Stimulated activated CD4-positive, alpha-beta T cell treated with anti-CD3 and anti-CD28 coated beads, Interleukin-1b, Interleukin-23, amount 100 ng/mL, for 48 hours (primary cell): ENCODE measurements at regions not wholly inside any gene's neighbourhood (a gene's known extent, or its start where the extent isn't known, plus 50 kb on each side); places are given as distances from the start of the nearest gene placed in this dataset.

Experiments used
- DNase-seq: peaks from one replicate; pipeline ENCODE4 v3.0.0-alpha.2; 2020

DNA sequence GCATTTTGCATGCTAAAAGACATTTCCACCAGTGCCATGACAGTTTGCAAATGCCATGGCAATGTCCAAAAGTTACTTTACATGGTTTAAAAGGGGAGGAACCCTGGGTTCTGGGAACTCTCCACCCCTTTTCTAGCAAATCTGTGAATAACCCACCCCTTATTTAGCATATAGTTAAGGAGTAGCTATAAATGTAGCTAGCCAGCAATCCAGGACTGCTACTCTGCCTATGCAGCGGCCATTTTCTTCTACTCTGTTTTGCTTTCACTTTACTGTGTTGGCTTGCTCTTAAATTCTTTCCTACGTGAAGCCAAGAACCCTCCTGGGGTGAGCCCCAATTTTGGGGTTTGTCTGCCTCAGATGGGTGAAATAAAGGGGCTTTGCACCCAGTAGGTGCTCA, 141.0 kb downstream of the PTPN11 start:
- no peak for DNase-seq

DNA sequence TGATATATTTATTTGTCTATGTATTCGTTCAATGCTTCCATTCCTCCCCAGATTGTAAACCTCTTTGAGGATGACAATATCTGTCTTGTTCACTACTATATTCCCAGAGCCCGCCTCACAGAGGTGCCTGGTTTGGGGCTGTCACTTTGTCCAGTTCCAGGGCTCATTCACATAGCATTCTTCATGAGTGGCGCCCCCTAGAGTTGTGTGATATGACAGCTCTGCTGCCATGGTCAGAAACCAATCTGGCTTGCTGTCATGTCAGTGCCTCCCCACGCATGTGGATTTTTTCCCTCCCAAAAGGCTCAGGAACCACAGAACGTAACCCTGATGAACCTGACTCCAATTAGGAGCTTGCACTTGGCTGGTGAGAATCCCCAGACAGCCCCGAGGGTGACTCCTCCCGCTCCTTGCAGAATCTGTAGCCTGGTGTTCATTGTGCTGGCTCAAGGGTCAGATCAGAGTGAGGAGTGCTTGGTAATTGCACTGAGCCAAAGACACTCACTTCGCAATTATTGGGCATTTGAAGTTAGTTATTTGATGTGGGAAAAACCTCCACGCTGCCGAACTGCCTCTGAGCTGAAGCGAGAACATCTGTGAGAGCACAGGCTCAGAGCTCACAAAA, 145.5 kb downstream of the PTPN11 start:
- DNase-seq, result no peak

DNA sequence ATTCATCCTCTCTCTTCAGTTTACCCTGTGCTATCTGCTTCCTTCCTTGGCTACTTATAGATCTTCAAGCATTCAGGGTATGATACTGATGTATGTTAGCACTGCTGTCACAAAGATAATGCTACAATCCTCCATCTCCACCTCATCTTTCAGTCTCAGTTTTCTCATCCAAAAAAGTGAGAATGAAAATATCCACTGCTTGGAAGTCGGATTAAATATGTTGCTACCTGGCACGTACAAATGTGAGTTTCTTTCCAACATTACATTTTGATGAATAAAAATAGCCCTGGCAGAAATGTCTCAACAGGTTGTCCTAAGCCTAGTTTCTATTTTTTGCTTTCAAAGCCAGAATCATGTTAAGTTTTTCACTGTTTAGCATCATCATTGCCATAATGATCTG, 149.9 kb downstream of the PTPN11 start:
- no peak for DNase-seq

DNA sequence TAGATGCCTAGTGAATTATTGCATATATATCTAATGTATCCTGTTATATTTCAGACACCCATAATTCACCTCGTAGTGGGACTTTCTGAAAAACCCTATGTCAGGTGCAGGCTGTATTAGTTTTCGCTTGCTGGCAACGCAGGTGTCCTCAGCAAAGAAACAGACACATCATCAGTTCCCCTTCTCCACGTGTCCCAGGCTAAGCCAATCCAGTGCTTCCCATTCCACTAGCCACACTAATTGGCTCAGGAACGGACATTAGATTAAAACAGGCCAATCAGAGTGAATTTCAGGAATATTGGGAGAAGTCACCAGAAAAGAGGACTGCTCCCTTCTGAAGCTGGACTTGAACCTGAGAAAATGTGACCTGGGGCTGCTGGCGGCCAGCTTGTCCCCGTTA, 151.3 kb downstream of the PTPN11 start:
- DNase-seq, result no peak

DNA sequence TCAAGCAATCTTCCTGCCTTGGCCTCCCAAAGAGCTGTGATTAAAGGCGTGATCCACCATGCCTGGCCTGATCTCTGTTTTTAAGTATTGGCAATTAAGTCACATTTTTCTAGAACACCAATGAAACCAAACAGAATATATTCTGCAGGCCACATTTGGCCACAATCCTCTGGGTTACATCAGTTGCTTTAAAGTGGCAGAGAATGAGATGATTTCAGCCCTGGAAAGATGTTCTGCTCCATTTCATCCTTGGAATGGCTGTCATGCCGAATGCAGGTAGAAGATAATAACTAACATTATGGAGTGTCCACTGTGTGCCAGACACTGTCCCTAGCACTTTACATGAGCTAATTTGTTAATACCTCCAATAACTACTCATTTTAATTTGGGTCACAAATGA, 154.4 kb downstream of the PTPN11 start:
- no peak for DNase-seq

DNA sequence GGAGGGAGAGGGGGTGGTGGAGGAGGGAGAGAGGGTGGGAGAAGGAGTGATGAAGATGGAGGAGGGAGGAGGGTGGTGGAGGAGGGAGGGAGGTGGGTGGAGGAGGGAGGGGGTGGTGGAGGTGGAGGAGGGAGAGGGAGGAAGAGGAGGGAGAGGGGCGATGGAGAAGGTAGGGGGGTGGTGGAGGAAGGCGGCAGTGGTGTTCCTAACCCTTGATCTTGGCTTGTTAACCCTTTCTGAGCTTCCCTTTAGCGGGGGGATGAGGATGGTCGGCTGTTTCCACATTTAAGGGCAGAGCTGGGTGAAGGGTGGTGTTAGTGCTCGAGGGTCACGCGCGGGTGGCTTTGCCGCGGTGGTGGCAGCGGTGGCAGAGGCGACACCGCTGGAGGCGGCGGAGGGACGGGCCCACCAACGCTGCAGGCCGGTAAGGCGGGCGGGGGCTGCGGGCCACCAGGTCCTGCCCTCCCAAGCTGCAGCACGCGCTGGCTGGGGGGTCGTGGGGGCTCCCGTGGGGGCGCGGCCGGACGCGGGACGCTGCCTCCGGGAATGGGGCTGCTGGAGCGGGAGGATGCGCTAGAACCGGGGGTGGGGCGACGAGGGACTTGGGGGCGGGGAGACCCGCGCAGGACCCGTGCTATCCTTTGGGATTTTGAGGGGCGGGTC, 156.3 kb downstream of the PTPN11 start:
- no peak for DNase-seq

DNA sequence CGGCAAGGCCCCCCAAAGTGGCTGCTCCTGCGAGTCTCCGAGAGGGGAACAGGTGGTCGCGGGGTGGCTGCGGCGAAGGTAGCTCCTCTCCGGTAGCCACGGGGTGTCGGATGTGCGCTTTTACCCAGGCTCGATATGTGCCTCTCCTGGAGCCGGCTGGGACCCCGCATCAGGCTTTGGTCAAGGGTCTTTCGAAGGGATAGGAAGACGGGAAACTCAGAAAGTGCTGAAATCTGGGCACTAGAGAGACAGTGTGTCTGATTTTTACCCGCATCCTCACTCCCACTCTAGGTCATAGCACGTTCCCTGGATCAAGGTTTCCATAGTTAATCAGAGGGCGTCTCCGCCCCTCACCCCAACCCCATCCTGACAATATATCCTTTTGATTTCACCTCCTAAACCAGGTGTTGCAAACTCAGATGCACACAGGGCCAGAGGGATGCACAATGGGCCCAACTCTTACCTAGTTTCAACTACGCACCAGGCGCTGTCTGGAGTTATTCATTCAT, 156.9 kb downstream of the PTPN11 start:
- DNase-seq, result no peak

DNA sequence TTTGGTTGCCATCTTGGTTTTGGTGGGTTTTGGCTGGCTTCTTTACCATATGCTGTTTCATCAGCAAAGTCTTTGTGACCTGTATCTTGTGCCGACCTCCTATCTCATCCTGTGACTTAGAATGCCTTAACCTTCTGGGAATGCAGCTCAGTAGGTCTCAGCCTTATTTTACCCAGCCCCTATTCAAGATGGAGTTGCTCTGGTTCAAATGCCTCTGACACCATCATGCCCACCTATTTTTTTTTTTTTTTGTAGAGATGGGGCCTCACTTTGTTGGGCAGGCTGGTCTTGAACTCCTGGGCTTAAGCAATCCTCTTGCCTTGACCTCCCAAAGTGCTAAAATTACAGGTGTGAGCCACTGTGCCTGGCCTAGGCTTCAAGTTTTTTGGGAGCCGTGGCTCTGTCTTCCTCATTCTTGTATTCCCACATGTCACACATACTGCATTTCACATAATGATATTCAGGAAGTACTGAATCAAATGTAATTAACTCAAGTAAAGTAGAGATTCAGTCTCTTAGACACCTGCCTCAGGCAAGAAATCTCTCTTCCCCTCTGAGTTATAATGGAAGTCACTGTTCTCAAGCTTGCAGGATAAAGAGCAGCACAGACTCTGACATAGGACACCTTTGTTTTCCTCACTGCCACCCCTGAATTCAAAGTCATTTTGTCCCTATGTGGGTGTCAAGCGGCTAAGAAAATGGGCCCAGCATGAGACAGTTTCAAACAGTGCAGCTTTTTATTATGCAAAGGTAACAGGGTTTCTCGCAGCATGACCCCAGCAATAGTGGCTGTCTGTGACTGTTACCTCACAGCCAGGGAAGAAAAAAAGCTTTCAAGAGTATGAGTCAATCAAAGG, 159.0 kb downstream of the PTPN11 start:
- no peak for DNase-seq

DNA sequence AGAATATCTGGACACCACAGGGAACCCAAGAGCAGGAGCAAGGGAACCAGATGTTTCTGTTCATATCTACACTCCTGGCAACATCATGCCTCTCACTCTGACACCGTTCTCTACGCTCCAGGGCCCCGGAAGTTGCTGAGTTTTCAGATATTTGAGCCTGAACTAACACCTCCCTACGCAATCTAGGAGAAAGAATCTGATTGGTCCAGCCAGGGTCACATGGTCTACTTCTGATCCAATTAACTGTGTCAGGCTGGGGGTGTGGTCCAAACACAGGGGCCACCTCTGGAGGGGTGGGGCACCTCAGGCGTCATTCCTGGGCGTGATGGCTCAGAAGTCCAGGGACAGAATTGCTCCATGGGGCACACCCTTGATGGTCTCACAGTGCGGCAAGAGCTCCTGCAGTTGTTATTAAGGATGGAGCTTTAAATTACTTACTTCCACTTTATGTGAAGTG, 165.5 kb downstream of the PTPN11 start:
- no peak for DNase-seq

DNA sequence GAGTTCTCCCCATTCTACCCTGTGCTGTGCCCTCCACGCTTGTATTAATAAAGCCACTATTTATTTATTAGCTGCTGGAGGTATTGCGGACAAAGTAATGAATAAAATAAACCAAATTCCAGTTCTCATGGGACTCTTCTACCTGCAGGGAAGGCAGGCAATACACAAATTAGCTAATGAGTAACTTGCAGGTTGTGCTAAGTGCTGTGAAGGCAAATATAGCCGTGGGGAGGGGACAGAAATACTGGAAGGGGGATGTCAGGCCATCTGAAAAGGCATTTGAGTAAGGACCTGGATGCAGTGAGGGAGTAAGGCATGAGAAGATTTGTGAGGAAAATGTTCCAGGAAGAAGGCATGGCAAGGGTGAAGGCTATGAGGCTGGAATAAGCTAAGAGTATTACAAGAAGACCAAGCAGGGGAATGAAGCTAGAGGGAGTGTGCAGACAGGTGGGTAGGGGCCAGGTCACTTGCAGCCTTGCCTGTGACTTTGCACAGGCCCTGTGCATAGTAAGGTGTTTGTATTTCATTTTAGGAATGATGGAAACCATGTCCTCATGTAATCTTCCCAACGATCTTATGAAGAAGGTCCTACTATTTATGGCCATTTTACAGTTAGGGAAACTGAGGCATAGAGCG, 167.5 kb downstream of the PTPN11 start:
- no peak for DNase-seq

DNA sequence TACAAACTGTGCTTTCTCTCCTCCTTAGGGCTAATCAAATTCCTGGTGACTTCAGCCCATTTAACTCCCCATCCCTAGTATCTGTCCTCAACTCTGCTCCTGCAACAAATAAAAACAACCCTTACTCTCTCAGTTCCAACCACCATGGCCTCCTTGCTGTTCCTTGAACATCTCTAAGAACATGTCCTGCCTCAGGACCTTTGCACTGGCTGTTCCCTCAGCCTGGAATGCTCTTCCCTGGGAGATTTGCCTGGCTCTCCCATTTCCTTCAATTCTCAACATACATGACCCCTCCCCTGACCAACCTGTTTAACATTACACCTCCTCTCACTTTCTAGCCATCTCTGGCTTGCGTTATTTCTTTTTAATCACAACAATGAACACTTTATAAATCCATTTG, 170.5 kb downstream of the PTPN11 start:
- DNase-seq, result no peak

DNA sequence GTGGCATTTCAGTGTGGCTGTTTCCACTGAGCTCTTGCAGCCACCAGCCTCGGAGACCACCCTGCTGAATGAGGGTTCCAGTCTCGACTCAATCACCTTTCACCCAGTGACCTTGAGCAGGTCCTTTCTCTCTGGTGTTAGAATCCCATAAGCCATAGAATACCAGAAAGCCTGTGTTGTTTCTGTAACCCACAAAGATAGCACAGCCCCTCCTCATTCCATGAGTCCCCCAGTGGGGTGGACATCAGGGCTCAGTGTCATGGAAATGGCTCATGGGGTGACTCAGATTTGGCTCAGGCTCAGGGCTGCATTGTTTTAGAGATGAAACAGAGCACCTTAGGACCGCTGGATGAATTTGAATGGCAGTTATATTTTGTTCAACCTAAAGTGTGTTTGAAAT, 171.5 kb downstream of the PTPN11 start:
- DNase-seq, result no peak

DNA sequence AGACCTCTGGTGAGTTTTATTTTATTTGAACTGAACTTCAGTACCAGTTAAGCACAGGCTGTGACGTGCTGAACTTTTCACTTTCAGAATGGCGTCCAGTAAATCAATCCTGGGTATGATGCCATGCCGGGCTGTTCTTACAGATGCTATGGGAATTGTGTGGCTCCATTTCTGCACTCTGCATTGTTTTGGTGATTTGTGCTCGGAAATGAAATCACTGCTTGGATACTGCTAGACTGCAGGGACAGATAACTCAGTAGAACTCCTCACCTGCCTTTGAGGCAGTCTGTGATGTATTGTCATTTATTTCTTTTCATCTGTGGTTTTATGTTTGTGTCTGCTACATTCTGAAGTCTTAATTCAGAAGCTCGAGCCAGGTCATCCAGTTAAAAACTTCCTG, 172.7 kb downstream of the PTPN11 start:
- no peak for DNase-seq

DNA sequence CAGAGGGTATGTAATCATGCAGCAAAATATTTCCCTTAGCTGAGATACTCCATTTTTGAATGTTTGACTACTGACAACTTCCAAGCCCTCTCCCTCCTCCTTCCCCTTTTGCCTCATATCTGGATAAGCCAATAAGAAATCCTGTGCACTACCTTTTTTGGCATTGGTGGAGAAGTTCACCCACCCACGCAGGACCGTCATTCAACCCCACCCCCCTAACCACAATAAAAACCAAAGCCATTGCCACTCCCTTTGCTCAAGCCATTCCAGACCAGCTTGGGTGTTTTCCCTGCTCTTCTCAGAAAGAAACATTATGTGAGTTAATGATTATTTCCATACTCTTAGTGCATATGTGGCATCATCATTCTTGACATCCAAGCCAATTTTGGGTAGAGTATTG, 176.7 kb downstream of the PTPN11 start:
- no peak for DNase-seq

DNA sequence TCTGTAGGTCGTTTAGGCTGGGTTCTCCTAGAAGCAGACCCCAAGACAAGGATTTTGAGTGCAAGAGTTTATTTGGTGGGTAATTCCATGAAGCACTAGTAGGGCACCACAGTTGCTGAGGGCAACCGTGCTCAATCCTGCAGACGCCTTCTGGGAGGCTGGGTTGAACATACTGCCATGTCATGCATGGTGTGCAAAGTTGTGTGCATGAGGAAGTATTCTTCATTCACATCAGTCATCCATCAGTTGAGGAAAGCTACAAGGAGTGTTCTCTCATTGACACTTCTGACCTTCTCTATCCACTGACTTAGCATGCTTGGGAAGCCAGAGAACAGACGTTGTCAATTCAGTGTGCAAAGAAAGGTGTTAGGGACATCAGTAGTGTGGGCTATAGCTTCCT, 179.2 kb downstream of the PTPN11 start:
- no peak for DNase-seq

DNA sequence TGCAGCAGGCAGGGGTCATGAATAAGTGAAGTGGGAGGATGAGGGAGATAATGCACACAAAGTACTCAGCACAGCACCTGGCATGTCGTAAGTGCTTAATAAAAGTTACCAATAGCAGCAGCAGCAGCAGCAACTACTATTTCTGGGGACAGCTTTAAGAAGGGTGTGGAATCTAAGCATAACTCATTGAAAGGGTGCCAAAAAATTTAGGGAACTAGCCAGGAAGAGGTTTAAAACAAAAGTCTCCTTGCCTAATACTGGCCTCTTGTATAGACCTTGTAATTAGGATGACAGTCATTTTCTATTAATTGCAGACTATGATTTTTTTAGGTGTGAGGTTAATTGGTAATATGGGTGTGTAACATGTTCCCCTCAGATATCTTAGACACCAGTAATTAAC, 179.9 kb downstream of the PTPN11 start:
- no peak for DNase-seq

DNA sequence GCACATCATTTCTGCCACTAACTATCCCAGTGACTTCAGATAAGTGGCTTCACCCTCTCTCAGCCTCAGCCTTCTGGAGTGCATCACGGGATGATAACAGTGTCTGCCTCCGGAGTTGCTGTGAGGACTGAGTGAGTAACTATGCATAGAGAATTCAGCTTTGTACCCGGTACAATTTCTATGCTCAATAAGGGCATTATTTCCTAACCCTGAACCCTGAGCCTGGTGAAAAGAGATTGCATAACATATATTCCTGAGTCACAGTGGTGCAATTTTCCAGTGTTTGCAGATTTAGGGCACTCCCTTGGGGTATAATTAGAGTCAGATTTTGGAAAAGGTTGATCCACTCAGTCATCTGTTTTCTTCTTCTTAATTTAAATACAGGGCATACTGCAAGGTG, 181.1 kb downstream of the PTPN11 start:
- DNase-seq, result no peak

DNA sequence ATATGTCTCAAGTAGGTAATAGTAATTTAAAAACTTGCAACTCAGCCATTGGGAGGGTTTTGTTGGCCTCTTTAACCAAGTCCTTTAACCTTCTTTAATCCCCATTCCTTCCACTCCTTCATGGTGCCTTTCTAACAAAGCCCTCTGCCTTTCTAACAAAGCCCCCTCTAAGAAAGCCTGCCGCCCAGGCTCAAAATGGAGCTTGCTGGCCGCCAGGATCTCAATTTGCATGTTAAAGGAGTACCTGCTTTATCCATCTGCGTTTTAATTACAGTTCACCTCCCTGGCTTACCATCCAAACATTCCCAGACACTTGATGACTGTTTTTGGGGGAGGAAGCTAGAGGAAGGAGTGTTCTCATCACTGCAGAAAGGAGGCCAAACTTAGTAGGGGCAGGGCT, 183.4 kb downstream of the PTPN11 start:
- DNase-seq, result no peak

DNA sequence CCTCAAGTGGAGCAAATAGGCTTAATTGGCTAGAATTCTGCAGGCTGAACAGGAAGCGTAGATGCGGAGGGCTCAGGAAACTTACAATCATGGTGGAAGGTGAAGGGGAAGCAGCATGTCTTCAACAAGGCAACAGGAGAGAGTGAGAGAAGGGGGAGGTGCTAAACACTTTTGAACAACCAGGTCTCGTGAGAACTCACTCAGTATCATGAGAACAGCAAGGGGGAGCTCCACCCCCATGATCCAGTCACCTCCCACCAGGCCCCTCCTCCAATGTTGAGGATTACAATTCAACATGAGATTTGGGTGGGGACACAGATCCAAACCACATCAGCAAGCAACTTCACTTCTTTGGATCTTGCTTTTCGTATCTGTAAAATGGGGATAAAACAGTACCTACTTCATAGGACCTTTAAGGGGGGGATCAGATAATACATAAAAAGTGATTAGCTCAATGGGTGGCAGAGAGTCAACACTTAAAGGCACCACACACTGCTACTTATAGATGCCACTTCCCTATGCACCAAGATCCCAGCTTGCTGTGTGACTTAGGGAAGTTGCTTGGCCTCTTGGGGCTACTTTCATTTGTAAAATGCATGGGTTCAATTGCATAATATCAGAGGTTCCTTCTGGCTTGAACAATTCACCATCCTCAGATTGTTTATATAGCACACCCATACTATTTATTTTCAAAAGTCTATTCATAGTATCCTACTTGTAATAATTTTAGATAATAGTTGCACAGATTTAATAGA, 184.8 kb upstream of the RPH3A start:
- DNase-seq, result no peak

DNA sequence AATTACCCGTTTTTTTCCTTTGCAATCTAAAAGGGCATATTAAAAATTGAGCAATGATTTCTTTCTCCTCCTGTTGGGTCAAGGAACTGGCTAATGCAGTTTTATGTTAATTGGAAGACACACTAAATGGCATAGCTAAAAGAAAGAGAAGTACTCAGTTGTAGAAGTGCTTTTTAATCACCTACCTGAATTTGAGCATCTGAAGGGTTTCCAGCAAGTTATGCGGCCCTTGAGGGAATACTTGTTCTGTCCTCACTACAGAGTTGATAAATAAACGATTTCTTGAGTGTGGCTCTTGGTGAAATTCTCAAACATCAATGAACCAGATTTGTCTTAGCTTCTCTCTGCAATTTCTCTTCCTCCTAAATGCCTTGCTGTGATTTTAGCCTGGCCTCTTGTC, 184.1 kb upstream of the RPH3A start:
- no peak for DNase-seq

DNA sequence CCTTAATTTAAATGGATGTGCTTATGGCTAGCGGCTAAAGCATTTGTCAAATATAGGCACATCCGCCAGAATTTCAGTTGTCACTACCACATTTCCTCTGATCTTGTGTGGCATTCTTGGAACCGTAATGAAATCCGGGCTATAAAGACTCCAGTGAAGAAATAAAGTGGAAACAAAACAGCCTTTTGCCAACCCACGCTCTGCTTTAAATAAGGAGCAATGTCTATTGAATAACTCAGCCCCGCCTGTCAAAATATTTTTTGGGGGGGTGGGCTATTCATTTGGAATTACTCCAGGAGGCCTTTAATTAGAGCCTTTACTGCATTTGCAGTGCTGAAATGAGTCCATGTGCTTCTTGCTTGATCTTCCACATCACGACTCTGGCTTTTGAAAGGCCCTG, 179.6 kb upstream of the RPH3A start:
- DNase-seq, result no peak

DNA sequence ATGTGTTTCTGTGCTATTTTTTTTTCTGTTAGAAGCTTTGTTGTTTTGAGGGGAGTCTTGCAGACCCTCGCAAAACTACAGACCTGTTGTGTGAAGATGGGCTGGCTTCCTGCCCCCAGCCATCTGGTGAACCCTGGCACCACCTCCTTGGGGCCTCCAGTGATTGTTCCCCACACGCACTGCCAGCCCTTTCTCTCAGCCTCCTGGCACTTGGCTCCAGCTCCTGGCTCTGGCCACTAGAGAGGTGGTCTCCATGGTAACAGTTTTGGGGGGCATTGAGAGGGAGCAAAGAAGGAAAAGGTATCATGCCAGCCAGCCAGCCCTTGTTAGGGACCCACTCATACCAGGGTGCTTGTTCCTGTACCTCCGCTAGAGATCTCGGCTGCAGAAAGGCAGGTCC, 176.4 kb upstream of the RPH3A start:
- no peak for DNase-seq
